ENCODE measurements at regions not wholly inside any gene's neighbourhood (a gene's known extent, or its start where the extent isn't known, plus 50 kb on each side); places are given as distances from the start of the nearest gene placed in this dataset.

DNA sequence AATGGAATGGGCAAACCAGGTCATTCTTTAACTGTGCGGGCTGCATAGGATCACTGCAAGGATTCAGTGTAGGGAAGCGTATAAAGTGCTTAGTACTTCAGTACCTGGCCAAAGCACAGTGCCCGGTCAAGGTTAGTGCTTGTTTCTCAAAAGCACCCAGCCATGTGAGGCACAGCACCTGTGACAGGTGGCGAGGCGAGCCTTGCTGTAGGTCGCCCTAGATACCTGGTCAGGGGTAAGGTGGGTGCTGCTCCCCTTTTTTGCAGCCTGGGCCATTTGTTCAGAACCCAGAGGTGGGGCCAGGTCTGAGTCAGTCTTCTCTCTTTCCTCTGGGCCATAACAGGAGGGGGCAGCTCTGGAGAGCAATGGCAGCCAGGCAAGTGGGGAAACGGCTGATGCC, 172.0 kb downstream of the IRF8 start:
- intact Hi-C loops (cut with DNase I) = loop anchor here (10.0 kb wide), 1 partner anchor 274 kb away; no protein-coding TSS in a partner anchor
- DNase-seq = peak in 3 of 10 donors; percentile 28 to 52 (median 52)

DNA sequence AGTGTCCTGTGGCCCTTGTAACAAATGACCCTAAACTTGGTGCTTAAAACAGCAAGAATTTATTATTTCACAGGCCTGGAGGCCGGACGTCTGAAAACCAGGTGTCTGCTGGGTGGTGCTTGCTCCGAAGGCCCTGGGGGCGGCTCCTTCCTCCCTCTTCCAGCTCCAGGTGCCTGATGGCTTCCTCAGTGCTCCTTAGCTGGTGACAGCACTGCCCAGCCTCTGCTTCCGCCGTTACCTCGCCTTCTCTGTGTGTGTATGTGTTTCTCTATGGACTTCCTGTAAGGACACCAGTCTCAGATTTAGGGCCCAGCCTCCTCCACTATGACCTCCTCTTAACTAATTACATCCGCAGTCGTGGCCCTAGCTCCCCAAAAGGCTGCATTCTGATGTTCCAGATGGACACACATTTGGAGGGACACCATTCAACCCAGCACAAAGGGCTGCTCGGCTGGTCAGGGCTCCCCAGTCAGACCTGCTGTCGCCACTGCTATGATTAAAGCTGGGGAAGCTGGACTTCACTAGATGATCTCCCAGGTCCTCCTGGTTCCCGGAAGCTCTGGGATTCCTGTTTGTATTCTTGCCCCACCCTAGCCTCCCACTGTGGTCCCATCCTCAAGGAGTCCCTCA, 172.8 kb downstream of the IRF8 start:
- DNase-seq = peak in 3 of 10 donors; percentile 32 to 64 (median 52)
- intact Hi-C loops (cut with DNase I) = loop anchor here (1.0 to 10.0 kb wide), 2 partner anchors 273 to 449 kb away; no protein-coding TSS in a partner anchor

DNA sequence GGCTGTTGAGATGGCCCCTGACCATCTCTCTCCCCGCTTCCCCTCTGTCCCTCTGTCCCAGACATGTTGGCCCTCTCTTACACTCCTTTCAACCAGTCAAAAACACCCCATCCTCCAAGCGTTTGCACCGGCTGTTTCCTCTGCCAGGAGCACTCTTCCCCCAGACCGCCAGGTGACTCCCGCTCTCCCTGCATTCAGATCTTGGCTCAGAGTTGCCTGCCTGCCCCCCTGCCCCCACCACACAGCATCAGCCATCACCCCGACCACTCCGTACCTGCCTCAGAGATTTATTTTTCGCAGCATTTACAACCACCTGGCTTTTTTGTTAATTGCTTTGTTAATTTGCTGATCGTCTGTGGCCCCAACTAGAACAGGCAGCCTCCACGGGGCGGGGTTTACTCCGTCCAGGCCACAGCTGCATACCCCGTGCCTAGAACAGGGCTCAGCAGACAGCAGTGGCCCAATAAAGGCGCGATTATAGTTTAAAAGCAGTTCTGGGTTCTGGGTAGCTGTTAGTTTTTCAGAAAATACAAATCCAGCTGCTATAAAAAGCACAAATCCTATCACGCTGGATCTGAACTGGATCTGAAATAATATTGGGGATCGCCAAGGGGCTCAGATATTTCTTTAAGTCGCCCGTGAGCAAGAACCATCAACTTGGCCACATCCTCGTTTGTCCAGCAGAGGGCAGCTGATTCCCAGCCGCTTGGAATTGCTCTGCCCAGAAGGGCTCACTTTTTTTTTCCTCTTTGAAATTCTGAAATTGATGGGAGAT, 173.6 kb downstream of the IRF8 start:
- intact Hi-C loops (cut with DNase I) = loop anchor here (1.0 to 10.0 kb wide), 2 partner anchors 272 to 448 kb away; no protein-coding TSS in a partner anchor
- peak in 9 of 10 donors; percentile 52 to 95 (median 74) for DNase-seq

DNA sequence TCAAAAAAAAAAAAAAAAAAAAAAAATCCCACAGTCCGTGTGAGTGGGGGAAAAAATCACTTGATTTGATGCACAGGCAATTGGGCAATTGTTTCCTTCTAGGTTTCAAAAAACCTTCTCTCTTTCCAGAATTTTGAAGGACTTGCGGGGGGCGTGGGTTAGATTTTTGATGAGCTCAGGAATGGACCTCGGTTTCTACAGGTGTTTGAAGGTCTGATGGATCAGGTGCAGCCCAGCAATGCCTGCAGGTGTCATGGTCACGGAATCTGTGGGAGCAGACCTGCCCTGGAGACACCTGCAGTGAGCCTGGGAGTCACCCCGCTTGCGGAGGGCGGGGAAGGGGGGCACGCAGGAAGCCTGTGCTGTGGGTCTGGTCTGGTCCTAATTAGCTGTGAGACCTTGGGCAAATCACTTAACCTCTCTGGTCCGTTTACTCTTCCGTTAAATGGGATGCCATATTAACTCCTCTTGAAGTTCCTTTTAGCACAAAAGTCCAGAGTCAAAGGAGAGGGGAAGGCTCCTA, 174.2 kb downstream of the IRF8 start:
- DNase-seq = peak in 3 of 10 donors; percentile 52 to 72 (median 60)
- intact Hi-C loops (cut with DNase I) = loop anchor here (10.0 kb wide), 1 partner anchor 272 kb away; no protein-coding TSS in a partner anchor

DNA sequence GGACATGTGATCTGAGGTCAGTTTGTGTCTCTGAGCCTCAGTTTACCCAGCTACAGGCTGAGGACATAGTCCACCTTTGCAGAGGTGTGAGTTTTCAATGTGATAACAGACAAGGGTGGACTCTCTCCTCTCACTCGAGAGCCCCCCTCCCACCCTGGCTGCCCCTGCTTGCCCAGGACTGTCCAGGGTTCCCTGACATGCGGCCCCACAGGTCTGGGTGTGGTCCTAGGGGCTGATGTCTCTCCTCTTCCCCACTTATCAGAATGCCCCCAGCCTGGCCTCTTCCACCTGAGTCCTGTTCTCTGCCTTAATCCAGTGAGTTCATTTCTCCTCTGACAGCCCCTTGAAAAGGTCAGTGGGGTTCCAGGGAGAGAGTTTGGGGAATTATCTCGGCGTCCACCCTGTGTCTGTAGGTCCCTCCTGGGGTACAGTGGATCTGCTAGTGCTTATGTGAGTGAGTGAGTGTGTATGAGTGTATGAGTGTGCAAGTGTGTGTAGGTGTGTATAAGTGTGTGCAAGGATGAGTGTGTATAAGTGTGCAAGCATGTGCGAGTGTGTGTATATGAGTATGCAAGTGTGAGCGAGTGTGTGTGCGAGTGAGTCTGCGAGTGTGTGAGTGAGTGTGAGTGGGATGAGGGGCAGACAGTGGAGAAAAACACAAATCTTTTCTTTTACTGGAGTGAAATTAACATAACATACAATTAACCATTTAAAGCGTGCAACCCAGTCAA, 175.0 kb downstream of the IRF8 start:
- intact Hi-C loops (cut with DNase I) = loop anchor here (10.0 kb wide), 1 partner anchor 271 kb away; no protein-coding TSS in a partner anchor
- DNase-seq = peak in 2 of 10 donors; percentile 23 to 48

DNA sequence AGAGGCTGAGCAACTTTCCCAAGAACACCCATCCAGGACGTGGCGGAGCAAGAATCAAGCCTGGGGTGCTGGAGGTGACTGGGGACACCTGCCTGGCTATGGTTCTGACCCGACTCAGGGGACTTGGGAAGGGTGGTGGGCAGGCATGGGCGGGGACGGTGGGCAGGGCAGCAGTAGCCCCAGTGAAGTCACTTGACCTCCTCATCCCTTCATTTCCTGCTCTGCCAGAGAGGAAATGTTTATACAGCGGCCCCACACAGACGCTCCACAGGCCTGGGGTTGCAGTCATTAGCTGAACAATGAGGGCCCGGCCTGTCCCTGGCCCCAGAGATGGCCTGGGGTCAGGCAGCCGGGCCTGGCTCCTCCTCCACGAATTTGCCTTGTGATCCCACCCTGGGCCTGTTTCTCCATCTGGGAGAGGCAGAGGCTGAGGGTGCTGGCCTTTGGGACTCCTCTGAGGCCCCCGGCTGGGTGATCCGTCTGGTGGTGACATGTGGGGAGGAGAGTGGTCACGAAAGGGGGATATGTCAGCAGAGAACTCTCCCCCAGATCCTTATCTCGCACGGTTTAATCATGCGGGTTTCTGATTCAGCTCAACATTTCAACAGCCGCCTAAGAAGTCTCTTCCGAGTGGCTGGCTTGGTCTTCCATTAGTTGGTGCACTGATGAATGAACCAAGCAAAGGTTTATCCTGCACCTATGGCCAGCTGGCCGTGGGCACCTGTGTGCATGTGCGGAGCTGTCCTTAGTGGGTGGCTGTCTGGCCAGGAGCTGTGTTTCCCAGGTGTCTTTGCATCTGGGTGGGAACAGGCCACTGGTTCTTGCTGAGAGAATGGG, 175.9 kb downstream of the IRF8 start:
- peak in 3 of 10 donors; percentile 44 to 52 (median 52) for DNase-seq

DNA sequence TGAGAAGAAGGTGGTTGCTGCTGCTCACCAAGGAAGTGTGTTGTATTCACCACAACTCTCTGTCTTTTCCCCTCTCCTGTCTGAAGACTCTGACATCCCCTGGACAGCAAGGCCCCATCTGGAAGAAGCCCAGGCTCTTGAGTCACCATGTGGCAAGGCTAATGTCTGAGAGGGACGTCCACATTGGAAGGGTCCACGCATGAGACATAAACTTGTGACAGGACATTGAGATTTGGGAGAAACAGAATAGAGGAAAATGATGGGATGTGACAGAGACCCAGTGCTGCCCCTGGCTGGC, 176.5 kb downstream of the IRF8 start:
- peak in 1 of 10 donors; percentile 31 for DNase-seq
- intact Hi-C loops (cut with DNase I) = loop anchor here (10.0 kb wide), 1 partner anchor 269 kb away; no protein-coding TSS in a partner anchor

More for the DNA sequence above, 175.9 kb downstream of the IRF8 start:
- intact Hi-C loops (cut with DNase I) = loop anchor here (10.0 kb wide), 1 partner anchor 270 kb away; no protein-coding TSS in a partner anchor

DNA sequence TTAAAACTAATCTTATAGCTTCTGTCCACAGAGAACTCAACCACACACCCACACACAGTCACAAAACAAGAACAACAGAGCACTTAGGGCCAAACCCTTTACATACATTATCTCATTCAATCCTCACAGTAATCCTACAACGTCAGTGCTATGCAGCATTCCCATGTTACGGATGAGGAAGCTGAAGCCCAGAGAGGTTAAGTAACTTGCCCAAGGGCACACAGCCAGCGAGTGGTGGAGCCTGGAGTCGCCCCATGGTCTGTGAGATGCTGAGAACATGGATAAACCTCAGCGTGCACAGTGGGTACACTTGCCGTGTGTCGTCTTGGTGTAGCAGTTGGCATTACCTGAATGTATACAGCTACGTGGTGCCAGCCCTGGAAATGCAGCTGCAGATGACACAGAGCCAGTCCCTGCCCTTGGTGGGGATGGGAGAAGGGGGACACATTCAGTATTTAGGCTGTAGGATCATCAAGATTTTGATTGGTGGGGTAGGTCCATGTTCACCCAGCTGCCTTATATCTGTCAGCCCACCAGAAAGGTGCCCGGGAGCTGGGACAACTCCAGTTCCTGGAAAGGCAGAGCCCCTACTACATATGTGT, 177.0 kb downstream of the IRF8 start:
- intact Hi-C loops (cut with DNase I) = loop anchor here (10.0 kb wide), 1 partner anchor 269 kb away; no protein-coding TSS in a partner anchor
- peak in 3 of 10 donors; percentile 20 to 30 (median 24) for DNase-seq

DNA sequence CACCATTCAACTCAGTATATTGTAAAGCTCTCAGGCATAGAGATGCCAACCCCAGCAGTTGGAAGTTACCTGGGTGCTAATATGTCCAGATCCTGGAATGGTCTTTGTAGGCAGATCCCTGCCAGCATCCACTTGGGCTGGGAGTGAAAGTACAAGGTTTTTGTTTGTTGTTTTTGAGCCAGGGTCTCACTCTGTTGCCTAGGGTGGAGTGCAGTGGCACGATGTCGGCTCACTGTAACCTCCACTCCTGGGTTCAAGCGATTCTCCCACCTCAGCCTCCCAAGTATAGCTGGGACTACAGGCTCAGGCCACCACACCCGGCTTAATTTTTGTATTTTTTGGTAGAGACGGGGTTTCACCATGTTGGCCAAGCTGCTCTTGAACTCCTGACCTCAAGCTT, 177.6 kb downstream of the IRF8 start:
- peak in 2 of 10 donors; percentile 17 to 36 for DNase-seq
- intact Hi-C loops (cut with DNase I) = loop anchor here (10.0 kb wide), 1 partner anchor 268 kb away; no protein-coding TSS in a partner anchor

DNA sequence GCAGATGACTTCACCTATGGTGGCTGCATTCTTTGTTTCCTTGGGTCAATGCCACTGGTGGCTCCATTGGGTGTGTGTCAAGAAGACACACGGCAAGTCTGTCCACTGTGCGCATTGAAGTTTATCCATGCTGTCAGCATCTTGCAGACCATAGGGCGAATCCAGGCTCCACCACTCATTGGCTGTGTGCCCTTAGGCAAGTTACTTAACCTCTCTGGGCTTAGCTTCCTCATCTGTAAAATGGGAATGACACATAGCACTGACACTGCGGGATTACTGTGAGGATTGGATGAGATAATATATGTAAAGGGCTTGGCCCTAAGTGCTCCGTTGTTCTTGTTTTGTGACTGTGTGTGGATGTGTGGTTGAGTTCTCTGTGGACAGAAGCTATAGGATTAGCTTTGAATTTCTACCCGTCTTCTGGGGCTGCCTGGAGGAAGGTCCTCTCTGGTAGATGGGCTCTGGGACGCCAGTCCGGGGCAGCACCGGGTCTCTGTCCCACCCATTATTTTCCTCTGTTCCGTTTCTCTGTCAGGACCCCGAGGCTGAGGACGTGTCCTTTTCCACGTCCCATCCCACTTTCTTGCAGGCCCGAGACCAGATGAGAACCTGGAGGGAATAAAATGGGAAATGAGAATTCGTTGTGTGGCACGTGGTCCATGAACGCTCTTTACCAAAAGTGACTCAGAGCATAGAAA, 178.4 kb downstream of the IRF8 start:
- DNase-seq = peak in 3 of 10 donors; percentile 1 to 50 (median 2)
- intact Hi-C loops (cut with DNase I) = loop anchor here (10.0 kb wide), 1 partner anchor 267 kb away; no protein-coding TSS in a partner anchor

DNA sequence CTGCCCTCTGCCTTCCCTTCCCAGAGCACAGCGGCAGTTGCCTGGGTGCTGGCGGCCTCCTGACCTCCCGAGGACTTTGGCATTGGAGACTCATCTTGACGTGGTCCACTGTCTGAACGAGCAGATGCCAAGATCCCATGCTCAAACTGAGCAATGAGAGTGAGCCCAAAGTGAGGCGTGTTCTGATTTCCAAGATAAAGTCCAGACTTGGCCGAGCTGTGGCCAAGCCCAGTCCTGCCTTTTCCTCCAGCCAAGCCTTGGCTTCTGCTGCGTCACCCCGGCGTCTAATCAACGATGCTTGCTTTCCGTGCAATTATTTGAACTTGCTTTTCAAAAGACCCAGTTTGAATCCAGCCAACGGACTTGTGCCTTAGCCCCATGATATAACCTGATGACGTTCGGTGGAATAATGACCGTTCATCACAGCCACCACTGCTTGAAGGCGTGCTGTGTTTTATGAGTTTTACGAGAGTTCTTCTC, 179.2 kb downstream of the IRF8 start:
- DNase-seq = peak in 4 of 10 donors; percentile 8 to 73 (median 52)
- intact Hi-C loops (cut with DNase I) = loop anchor here (10.0 kb wide), 1 partner anchor 267 kb away; no protein-coding TSS in a partner anchor

DNA sequence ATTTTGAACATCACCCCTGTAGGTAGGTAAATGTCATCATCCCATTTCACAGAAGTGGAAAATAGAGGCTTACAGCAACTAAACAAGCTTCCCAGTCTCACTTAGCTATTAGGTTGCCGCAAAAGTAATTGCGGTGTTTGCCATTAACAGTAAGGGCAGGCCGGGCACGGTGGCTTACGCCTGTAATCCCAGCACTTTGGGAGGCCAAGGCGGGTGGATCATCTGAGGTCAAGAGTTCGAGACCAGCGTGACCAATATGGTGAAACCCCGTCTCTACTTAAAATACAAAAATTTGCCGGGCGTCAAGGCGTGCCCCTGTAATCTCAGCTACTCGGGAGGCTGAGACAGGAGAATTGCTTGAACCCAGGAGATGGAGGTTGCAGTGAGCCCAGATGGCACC, 179.7 kb downstream of the IRF8 start:
- intact Hi-C loops (cut with DNase I) = loop anchor here (10.0 kb wide), 1 partner anchor 266 kb away; no protein-coding TSS in a partner anchor
- peak in 4 of 10 donors; percentile 0 to 57 (median 36) for DNase-seq

DNA sequence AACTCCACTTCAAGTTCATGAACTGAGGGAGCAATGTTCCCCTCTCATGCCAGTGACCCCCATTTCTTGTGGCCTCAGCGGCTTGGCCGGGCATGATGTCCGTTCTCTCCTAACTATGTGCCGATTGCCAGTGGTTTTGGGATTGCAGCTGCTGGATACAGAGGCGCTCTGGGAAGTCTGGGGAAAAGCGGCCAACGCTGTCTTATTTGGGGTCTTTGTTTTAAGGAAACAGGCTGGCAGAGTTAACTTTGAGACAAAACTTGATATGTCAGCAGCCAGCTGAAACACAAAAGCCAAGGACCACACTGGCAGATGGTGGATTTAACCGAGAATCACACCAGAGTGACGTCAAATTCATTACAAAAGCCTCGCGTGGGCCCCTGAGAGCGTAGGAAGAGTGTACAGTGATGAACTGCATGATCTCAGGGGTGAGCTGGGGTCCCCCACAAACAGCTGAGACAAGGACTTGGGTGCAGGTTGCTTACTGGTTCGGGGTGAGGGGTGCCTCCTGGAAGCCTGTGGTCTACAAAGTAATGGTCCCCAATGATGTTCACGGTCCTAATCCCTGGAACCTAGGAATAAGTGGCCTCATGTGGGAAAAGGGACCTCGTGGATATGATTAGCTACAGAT, 180.4 kb downstream of the IRF8 start:
- intact Hi-C loops (cut with DNase I) = loop anchor here (10.0 kb wide), 1 partner anchor 265 kb away; no protein-coding TSS in a partner anchor
- DNase-seq = peak in 4 of 10 donors; percentile 2 to 63 (median 40)

DNA sequence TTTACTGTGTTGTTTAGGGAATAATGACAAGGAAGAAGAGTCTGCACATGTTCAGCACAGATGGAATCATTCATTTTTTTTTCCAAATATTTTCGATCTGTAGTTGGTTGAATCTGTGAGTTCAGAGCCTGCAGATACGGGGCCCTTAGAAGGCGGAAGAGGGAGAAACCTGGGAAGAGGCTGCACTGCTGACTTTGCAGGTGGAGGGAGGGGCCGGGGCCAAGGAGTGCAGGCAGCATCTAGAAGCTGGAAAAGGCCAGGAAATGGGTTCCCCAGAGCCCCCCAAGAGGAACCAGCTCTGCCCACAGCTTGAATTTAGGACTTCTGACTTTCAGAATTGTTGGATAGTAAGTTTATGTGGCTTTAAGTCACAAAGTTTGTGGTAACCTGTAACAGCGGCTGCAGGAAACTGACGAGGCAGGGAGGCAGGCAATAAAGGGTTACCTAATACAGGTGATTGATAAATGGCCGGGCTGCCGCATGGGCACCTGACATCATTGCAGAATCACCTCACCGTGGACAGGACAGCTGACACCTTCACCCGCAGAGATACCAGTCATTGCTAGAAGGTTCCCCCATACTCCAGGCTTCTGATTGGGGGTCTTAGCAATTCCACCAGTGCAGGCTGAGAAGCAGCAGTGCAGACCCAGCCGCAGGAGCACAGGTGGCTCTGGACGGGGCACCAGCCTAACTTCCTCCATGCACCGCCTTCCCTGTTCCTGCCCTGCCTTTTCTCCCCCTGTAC, 181.3 kb downstream of the IRF8 start:
- intact Hi-C loops (cut with DNase I) = no loop called here
- peak in 4 of 10 donors; percentile 2 to 69 (median 27) for DNase-seq

DNA sequence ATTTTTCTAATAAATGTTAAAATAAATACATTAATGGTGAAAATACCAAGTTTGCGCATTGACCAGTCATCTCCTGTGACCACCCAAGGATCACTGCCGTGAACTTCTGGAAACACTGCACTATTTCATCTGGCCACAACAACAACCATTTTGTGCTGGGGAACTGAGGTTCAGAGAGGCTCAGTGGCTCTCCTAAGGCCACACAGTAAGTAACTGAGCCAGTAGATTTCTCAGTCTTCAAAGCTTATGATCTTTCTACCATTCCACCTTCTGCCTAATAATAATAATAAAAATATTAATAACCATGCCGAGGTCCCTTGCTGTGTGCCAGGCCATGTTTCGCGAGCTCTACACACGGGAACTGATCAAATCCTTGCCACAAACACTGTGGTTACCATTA, 182.0 kb downstream of the IRF8 start:
- DNase-seq = peak in 2 of 10 donors; percentile 2
- intact Hi-C loops (cut with DNase I) = no loop called here

DNA sequence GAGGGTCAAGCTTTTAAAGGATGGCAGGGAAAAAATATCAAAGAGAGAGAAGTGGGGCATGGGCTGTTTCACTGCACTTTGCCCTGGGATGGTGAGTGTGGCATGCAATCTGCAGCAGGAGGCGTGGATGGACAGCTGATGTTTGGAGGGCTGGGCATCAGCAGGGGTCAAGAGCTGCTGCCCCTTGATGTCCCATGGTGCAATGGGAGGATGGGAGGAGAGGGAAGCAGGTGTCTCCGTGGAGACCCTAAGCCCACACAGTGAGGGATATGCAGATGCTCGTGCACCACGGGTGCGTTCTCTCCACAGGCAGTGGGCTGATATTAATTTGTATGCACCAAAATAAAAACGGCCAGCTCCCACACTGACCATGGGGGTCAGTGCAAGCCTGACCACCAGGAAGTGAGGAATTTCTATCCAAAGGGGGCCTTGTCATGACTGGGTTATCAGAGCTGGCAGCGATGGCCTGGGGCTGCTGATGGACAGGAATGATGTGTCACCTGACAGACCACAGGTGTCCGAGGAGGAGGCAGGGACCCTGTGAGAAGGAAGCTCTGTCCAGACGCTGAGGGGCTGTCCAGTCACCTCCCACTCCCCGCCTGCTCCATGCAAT, 183.6 kb downstream of the IRF8 start:
- intact Hi-C loops (cut with DNase I) = no loop called here
- peak in 3 of 10 donors; percentile 26 to 67 (median 44) for DNase-seq

Measured in posterior cingulate gyrus (tissue), 11 donors.